Right lobe of liver (tissue), 4 donors: ENCODE measurements at regions not wholly inside any gene's neighbourhood (a gene's known extent, or its start where the extent isn't known, plus 50 kb on each side); places are given as distances from the start of the nearest gene placed in this dataset.

ENCODE experiments used
- CTCF ChIP-seq, 4 donors: fragments of 200-600 bp in 3 of 4; fragments of 450-650 bp in 1 of 4; IDR thresholded peaks; one replicate each; pipeline versions ENCODE4 v1.5.1 to v1.8.0; 2016 to 2022; ENCODE audit warnings: antibody characterized with exemption in 4 of 4, mild to moderate bottlenecking in 2 of 4
- POLR2A ChIP-seq: fragments of 450-650 bp; IDR thresholded peaks from one replicate; pipeline ENCODE4 v1.6.1; 2017; ENCODE audit warnings: antibody characterized with exemption, mild to moderate bottlenecking
- donor health status: DM: no; HTN: no; CAD: no.
- donor health status: DM: no; HTN: no; CAD: no.
- donor health status: DM: no; HTN: yes; CAD: no.

- TF ChIP-seq CTCF (IDR thresholded peaks at IDR 0.05), result no peak
- no peak for TF ChIP-seq POLR2A
Measured at GRCh38 chr16:65746941-65747340, 619.5 kb upstream of the CDH5 start.
